SK-N-SH (cell line): ENCODE measurements at regions not wholly inside any gene's neighbourhood (a gene's known extent, or its start where the extent isn't known, plus 50 kb on each side); places are given as distances from the start of the nearest gene placed in this dataset.

ENCODE experiments used
- CTCF ChIA-PET: fragments of 300-600, 350-600 bp; formaldehyde crosslinking; extraction: SDS; loops from one replicate; lab custom pipeline; 2021; lab: Yijun Ruan, JAX
- POLR2A ChIA-PET: fragments of 350-600 bp; sonication (Branson Sonifier 250); formaldehyde crosslinking; extraction: SDS; loops from one replicate; lab custom pipeline; 2020; ENCODE audit warnings: antibody characterized with exemption, inconsistent platforms; lab: Yijun Ruan, JAX
- DNase-seq: peaks from one replicate; pipeline ENCODE4 v3.0.0; 2012
- H2AFZ ChIP-seq: fragments of 200-600 bp; sonication (generic); 2 replicates; pipeline ENCODE4 v1.8.1; 2016; ENCODE audit warnings: antibody characterized with exemption, mild to moderate bottlenecking, low read depth
- H3F3A ChIP-seq: fragments of 200-600 bp; sonication (generic); replicated peaks from 2 replicates; pipeline ENCODE3; 2016; ENCODE audit warnings: antibody characterized with exemption, mild to moderate bottlenecking; ENCODE audit not compliant: insufficient read depth
- H3K27ac ChIP-seq, 2 experiments: fragments of 200-500 bp in 1 of 2; fragments of 200-600 bp in 1 of 2; sonication (Bioruptor generic) in 1 of 2; sonication (generic), shearing (Covaris generic) in 1 of 2; 2 replicates each; pipeline versions ENCODE4 v1.5.1 to v1.6.1; 2014 to 2016; ENCODE audit warnings: low read depth in 2 of 2, inconsistent platforms in 1 of 2, low read length in 1 of 2, mild to moderate bottlenecking in 1 of 2, mixed read lengths in 1 of 2
- H3K27me3 ChIP-seq: fragments of 200-600 bp; sonication (generic), shearing (Covaris generic); 2 replicates; pipeline ENCODE4 v1.6.1; 2016; ENCODE audit warnings: mixed run types; ENCODE audit not compliant: insufficient read depth
- H3K36me3 ChIP-seq, 2 experiments: fragments of 200-500 bp in 1 of 2; fragments of 200-600 bp in 1 of 2; sonication (Bioruptor generic) in 1 of 2; sonication (generic) in 1 of 2; replicated peaks in 1 of 2; 2 replicates each; pipeline versions ENCODE3 to v1.5.1; 2014 to 2016; ENCODE audit warnings: low read length in 1 of 2, mild to moderate bottlenecking in 1 of 2; ENCODE audit not compliant: insufficient read depth in 2 of 2, control insufficient read depth in 1 of 2
- H3K4me1 ChIP-seq, 2 experiments: fragments of 200-500 bp in 1 of 2; fragments of 200-600 bp in 1 of 2; sonication (Bioruptor generic) in 1 of 2; sonication (generic), shearing (Covaris generic) in 1 of 2; 2 replicates each; pipeline versions ENCODE4 v1.5.1 to v1.6.1; 2014 to 2016; ENCODE audit warnings: low read depth in 1 of 2, low read length in 1 of 2, mixed run types in 1 of 2; ENCODE audit not compliant: insufficient read depth in 2 of 2, control insufficient read depth in 1 of 2
- H3K4me2 ChIP-seq: fragments of 200-600 bp; sonication (generic), shearing (Covaris generic); 2 replicates; pipeline ENCODE4 v1.6.1; 2017; ENCODE audit warnings: mixed run types
- H3K4me3 ChIP-seq, 2 experiments: fragments of 200-500 bp in 1 of 2; fragments of 200-600 bp in 1 of 2; sonication (Bioruptor generic) in 1 of 2; sonication (generic), shearing (Covaris generic) in 1 of 2; 2 replicates each; pipeline versions ENCODE4 v1.5.1 to v1.8.1; 2014 to 2016; ENCODE audit warnings: low read depth in 2 of 2, inconsistent platforms in 1 of 2, low read length in 1 of 2, mild to moderate bottlenecking in 1 of 2, mixed read lengths in 1 of 2, moderate library complexity in 1 of 2
- H3K79me2 ChIP-seq: fragments of 200-600 bp; sonication (generic); 2 replicates; pipeline ENCODE4 v1.8.1; 2017; ENCODE audit warnings: mild to moderate bottlenecking; ENCODE audit not compliant: insufficient read depth
- H3K9ac ChIP-seq: fragments of 200-600 bp; sonication (generic); 2 replicates; pipeline ENCODE4 v1.6.1; 2017; ENCODE audit warnings: mixed run types
- H3K9me2 ChIP-seq: fragments of 200-600 bp; sonication (generic); 2 replicates; pipeline ENCODE4 v1.6.1; 2017; ENCODE audit warnings: mixed run types
- H3K9me3 ChIP-seq: fragments of 200-600 bp; sonication (generic); 2 replicates; pipeline ENCODE4 v1.6.1; 2017; ENCODE audit warnings: mixed run types, mild to moderate bottlenecking, moderate library complexity
- H4K20me1 ChIP-seq: fragments of 200-600 bp; sonication (generic); 2 replicates; pipeline ENCODE4 v1.6.1; 2017; ENCODE audit warnings: mild to moderate bottlenecking, mixed run types; ENCODE audit not compliant: insufficient read depth
- CHD2 ChIP-seq: fragments of 150-350 bp; IDR thresholded peaks from 2 replicates; pipeline ENCODE4 v1.6.1; 2018; ENCODE audit warnings: low read length; ENCODE audit not compliant: partially characterized antibody
- FOSL2 ChIP-seq: IDR thresholded peaks from 2 replicates; pipeline ENCODE4 v1.4.0; 2012; ENCODE audit warnings: low read depth, mild to moderate bottlenecking, moderate library complexity, borderline replicate concordance
- FOXJ3 ChIP-seq: sonication (generic); formaldehyde crosslinking; IDR thresholded peaks from 2 replicates; pipeline ENCODE4 v1.5.1; 2020; ENCODE audit warnings: mild to moderate bottlenecking, missing genetic modification reagents
- FOXM1 ChIP-seq: IDR thresholded peaks from 2 replicates; pipeline ENCODE4 v1.4.0; 2012; ENCODE audit warnings: low read depth, mild to moderate bottlenecking
- MAX ChIP-seq: IDR thresholded peaks from 2 replicates; pipeline ENCODE4 v1.4.0; 2012; ENCODE audit warnings: low read depth
- MEF2A ChIP-seq: IDR thresholded peaks from 2 replicates; pipeline ENCODE4 v1.4.0; 2012; ENCODE audit warnings: low read depth, borderline replicate concordance
- PBX3 ChIP-seq: IDR thresholded peaks from 2 replicates; pipeline ENCODE4; 2012
- RXRA ChIP-seq: IDR thresholded peaks from 2 replicates; pipeline ENCODE4 v1.4.0; 2012; ENCODE audit warnings: low read depth, mild to moderate bottlenecking, borderline replicate concordance
- TAF1 ChIP-seq: IDR thresholded peaks from 2 replicates; pipeline ENCODE4 v1.6.1; 2012; ENCODE audit warnings: low read depth, mild to moderate bottlenecking, low read length, moderate library complexity, borderline replicate concordance
- TCF12 ChIP-seq: IDR thresholded peaks from 2 replicates; pipeline ENCODE4 v1.4.0; 2012
- TEAD4 ChIP-seq: IDR thresholded peaks from 2 replicates; pipeline ENCODE4 v1.4.0; 2012; ENCODE audit warnings: mild to moderate bottlenecking, borderline replicate concordance; ENCODE audit not compliant: insufficient read depth
- TF ChIP-seq, protein P1 (sequence below): IDR thresholded peaks from 2 replicates; pipeline ENCODE4 v1.4.0; 2012; ENCODE audit warnings: low read depth, borderline replicate concordance
- TF ChIP-seq, protein P2 (sequence below): IDR thresholded peaks from 2 replicates; pipeline ENCODE4 v1.4.0; 2012; ENCODE audit warnings: low read depth, borderline replicate concordance
- TF ChIP-seq, protein P3 (sequence below): fragments of 150-350 bp; IDR thresholded peaks from 2 replicates; pipeline ENCODE4 v1.6.1; 2016; ENCODE audit warnings: mild to moderate bottlenecking, low read depth, low read length

- Histone ChIP-seq H3K4me2 (no peak overlapping the region), H3K9me3 (no peaks in the 10 kb centered on the region), H3K4me1 (no peaks in the 10 kb centered on the region), H2AFZ (no peak overlapping the region), H3K9ac (no peak overlapping the region), H3F3A (no peaks in the 10 kb centered on the region), H3K27ac (no peak overlapping the region), H3K9me2 (no peaks in the 10 kb centered on the region)
- ChIA-PET POLR2A (no interaction called here), CTCF (no interaction called here)
- no peak for TF ChIP-seq CHD2
- no peak for TF ChIP-seq FOSL2
- TF ChIP-seq, protein P1, sequence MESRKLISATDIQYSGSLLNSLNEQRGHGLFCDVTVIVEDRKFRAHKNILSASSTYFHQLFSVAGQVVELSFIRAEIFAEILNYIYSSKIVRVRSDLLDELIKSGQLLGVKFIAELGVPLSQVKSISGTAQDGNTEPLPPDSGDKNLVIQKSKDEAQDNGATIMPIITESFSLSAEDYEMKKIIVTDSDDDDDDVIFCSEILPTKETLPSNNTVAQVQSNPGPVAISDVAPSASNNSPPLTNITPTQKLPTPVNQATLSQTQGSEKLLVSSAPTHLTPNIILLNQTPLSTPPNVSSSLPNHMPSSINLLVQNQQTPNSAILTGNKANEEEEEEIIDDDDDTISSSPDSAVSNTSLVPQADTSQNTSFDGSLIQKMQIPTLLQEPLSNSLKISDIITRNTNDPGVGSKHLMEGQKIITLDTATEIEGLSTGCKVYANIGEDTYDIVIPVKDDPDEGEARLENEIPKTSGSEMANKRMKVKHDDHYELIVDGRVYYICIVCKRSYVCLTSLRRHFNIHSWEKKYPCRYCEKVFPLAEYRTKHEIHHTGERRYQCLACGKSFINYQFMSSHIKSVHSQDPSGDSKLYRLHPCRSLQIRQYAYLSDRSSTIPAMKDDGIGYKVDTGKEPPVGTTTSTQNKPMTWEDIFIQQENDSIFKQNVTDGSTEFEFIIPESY, result no peak
- no peak for TF ChIP-seq FOXJ3 (CRISPR knock-in tag)
- no peak for TF ChIP-seq RXRA
- TF ChIP-seq, protein P2, sequence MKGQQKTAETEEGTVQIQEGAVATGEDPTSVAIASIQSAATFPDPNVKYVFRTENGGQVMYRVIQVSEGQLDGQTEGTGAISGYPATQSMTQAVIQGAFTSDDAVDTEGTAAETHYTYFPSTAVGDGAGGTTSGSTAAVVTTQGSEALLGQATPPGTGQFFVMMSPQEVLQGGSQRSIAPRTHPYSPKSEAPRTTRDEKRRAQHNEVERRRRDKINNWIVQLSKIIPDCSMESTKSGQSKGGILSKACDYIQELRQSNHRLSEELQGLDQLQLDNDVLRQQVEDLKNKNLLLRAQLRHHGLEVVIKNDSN, result no peak
- no peak for TF ChIP-seq TCF12
- TF ChIP-seq MAX, result no peak
- TF ChIP-seq, protein P3, sequence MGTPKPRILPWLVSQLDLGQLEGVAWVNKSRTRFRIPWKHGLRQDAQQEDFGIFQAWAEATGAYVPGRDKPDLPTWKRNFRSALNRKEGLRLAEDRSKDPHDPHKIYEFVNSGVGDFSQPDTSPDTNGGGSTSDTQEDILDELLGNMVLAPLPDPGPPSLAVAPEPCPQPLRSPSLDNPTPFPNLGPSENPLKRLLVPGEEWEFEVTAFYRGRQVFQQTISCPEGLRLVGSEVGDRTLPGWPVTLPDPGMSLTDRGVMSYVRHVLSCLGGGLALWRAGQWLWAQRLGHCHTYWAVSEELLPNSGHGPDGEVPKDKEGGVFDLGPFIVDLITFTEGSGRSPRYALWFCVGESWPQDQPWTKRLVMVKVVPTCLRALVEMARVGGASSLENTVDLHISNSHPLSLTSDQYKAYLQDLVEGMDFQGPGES, result no peak
- TF ChIP-seq FOXM1, result no peak
- no peak for TF ChIP-seq PBX3
- no peak for TF ChIP-seq MEF2A
- no peak for TF ChIP-seq TEAD4
- TF ChIP-seq TAF1, result no peak
- TF ChIP-seq, all 33 proteins: peak for 0
- H3K36me3 ChIP-seq, result no peaks in the 10 kb centered on the region
- H3K4me3 ChIP-seq, result no peak overlapping the region
- H4K20me1 ChIP-seq, result no peaks in the 10 kb centered on the region
- DNase-seq, result no peak
- H3K79me2 ChIP-seq, result no peaks in the 10 kb centered on the region
- no peaks in the 10 kb centered on the region for H3K27me3 ChIP-seq
Observed at GRCh38 chr13:55090612-55091011, 2050.1 kb upstream of the PRR20A start.
